ENCODE measurements at regions not wholly inside any gene's neighbourhood (a gene's known extent, or its start where the extent isn't known, plus 50 kb on each side); places are given as distances from the start of the nearest gene placed in this dataset.

GRCh38 chr19:23810496-23810895 is 51.8 kb upstream of the ZNF681 start (continued):
- TF ChIP-seq, protein P1, sequence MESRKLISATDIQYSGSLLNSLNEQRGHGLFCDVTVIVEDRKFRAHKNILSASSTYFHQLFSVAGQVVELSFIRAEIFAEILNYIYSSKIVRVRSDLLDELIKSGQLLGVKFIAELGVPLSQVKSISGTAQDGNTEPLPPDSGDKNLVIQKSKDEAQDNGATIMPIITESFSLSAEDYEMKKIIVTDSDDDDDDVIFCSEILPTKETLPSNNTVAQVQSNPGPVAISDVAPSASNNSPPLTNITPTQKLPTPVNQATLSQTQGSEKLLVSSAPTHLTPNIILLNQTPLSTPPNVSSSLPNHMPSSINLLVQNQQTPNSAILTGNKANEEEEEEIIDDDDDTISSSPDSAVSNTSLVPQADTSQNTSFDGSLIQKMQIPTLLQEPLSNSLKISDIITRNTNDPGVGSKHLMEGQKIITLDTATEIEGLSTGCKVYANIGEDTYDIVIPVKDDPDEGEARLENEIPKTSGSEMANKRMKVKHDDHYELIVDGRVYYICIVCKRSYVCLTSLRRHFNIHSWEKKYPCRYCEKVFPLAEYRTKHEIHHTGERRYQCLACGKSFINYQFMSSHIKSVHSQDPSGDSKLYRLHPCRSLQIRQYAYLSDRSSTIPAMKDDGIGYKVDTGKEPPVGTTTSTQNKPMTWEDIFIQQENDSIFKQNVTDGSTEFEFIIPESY (IDR thresholded peaks at IDR 0.05) = no peak
- TF ChIP-seq FOXA2 (IDR thresholded peaks at IDR 0.05) = no peak
- TF ChIP-seq GABPA (IDR thresholded peaks at IDR 0.05 in 1 of 2, conservative IDR thresholded peaks at IDR 0.05 in 1 of 2) = no peak
- no peak for TF ChIP-seq RAD21 (IDR thresholded peaks at IDR 0.05)
- no peak for TF ChIP-seq MAX (IDR thresholded peaks at IDR 0.05)
